GM21526 (cell line): ENCODE measurements at regions not wholly inside any gene's neighbourhood (a gene's known extent, or its start where the extent isn't known, plus 50 kb on each side); places are given as distances from the start of the nearest gene placed in this dataset.
"Not testable (repeated sequence)": the region's sequence is repeated elsewhere in the genome, so short reads cannot be mapped to it uniquely, and the experiment has no call there.

Experiments
- ATAC-seq: cut with Tn5 transposase; IDR thresholded peaks from one replicate; pipeline ENCODE4 v1.9.1; 2021; ENCODE audit warnings: moderate library complexity; ENCODE audit not compliant: unreplicated experiment, low FRiP score

- not testable (repeated sequence) for ATAC-seq
Measured at GRCh38 chr1:245102149-245102548, 52.6 kb upstream of the KIF26B start.

GRCh38 chr1:245099401-245099800 lies 55.4 kb upstream of the KIF26B start:
- no peak for ATAC-seq

- no peak for ATAC-seq
Measured at GRCh38 chr1:245098924-245099323, 55.9 kb upstream of the KIF26B start.

GRCh38 chr1:245096311-245097066 lies 58.3 kb upstream of the KIF26B start:
- no peak for ATAC-seq

GRCh38 chr1:245095903-245096302 lies 58.9 kb upstream of the KIF26B start:
- no peak for ATAC-seq

- ATAC-seq: no peak
Measured at GRCh38 chr1:245094954-245095353, 59.8 kb upstream of the KIF26B start.

GRCh38 chr1:245094092-245094491 lies 60.7 kb upstream of the KIF26B start:
- no peak for ATAC-seq

- ATAC-seq: no peak
Measured at GRCh38 chr1:245092638-245092976, 62.2 kb upstream of the KIF26B start.

GRCh38 chr1:245091818-245092637 lies 62.8 kb upstream of the KIF26B start:
- no peak for ATAC-seq

GRCh38 chr1:245091171-245091621 lies 63.6 kb upstream of the KIF26B start:
- ATAC-seq: no peak

- ATAC-seq: no peak
Measured at GRCh38 chr1:245090491-245091090, 64.2 kb upstream of the KIF26B start.

GRCh38 chr1:245087723-245088122 lies 67.1 kb upstream of the KIF26B start:
- ATAC-seq: no peak

- ATAC-seq: no peak
Measured at GRCh38 chr1:245086389-245086969, 68.3 kb upstream of the KIF26B start.

- peak; percentile 96 for ATAC-seq
Measured at GRCh38 chr1:245085508-245086095, 69.2 kb upstream of the KIF26B start.

- no peak for ATAC-seq
Measured at GRCh38 chr1:245084551-245084950, 70.2 kb upstream of the KIF26B start.

- no peak for ATAC-seq
Measured at GRCh38 chr1:245079021-245079609, 75.7 kb upstream of the KIF26B start.

GRCh38 chr1:245074898-245075297 lies 79.9 kb upstream of the KIF26B start:
- ATAC-seq: no peak

- no peak for ATAC-seq
Measured at GRCh38 chr1:245074232-245074747, 80.5 kb upstream of the KIF26B start.

GRCh38 chr1:245070836-245071615 lies 83.8 kb upstream of the KIF26B start:
- ATAC-seq: no peak
